ENCODE measurements at regions not wholly inside any gene's neighbourhood (a gene's known extent, or its start where the extent isn't known, plus 50 kb on each side); places are given as distances from the start of the nearest gene placed in this dataset.

- TF ChIP-seq, protein P1, sequence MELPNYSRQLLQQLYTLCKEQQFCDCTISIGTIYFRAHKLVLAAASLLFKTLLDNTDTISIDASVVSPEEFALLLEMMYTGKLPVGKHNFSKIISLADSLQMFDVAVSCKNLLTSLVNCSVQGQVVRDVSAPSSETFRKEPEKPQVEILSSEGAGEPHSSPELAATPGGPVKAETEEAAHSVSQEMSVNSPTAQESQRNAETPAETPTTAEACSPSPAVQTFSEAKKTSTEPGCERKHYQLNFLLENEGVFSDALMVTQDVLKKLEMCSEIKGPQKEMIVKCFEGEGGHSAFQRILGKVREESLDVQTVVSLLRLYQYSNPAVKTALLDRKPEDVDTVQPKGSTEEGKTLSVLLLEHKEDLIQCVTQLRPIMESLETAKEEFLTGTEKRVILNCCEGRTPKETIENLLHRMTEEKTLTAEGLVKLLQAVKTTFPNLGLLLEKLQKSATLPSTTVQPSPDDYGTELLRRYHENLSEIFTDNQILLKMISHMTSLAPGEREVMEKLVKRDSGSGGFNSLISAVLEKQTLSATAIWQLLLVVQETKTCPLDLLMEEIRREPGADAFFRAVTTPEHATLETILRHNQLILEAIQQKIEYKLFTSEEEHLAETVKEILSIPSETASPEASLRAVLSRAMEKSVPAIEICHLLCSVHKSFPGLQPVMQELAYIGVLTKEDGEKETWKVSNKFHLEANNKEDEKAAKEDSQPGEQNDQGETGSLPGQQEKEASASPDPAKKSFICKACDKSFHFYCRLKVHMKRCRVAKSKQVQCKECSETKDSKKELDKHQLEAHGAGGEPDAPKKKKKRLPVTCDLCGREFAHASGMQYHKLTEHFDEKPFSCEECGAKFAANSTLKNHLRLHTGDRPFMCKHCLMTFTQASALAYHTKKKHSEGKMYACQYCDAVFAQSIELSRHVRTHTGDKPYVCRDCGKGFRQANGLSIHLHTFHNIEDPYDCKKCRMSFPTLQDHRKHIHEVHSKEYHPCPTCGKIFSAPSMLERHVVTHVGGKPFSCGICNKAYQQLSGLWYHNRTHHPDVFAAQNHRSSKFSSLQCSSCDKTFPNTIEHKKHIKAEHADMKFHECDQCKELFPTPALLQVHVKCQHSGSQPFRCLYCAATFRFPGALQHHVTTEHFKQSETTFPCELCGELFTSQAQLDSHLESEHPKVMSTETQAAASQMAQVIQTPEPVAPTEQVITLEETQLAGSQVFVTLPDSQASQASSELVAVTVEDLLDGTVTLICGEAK (IDR thresholded peaks at IDR 0.05), result no peak
- TF ChIP-seq, protein P1 (CRISPR knock-in tag; IDR thresholded peaks at IDR 0.05), result no peak
- TF ChIP-seq THAP7 (CRISPR knock-in tag; IDR thresholded peaks at IDR 0.05), result no peak
- TF ChIP-seq NR2C2 (CRISPR knock-in tag; IDR thresholded peaks at IDR 0.05), result no peak
- no peak for TF ChIP-seq NR2C2 (tag; IDR thresholded peaks at IDR 0.05)
- TF ChIP-seq, protein P2, sequence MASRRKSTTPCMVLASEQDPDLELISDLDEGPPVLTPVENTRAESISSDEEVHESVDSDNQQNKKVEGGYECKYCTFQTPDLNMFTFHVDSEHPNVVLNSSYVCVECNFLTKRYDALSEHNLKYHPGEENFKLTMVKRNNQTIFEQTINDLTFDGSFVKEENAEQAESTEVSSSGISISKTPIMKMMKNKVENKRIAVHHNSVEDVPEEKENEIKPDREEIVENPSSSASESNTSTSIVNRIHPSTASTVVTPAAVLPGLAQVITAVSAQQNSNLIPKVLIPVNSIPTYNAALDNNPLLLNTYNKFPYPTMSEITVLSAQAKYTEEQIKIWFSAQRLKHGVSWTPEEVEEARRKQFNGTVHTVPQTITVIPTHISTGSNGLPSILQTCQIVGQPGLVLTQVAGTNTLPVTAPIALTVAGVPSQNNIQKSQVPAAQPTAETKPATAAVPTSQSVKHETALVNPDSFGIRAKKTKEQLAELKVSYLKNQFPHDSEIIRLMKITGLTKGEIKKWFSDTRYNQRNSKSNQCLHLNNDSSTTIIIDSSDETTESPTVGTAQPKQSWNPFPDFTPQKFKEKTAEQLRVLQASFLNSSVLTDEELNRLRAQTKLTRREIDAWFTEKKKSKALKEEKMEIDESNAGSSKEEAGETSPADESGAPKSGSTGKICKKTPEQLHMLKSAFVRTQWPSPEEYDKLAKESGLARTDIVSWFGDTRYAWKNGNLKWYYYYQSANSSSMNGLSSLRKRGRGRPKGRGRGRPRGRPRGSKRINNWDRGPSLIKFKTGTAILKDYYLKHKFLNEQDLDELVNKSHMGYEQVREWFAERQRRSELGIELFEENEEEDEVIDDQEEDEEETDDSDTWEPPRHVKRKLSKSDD (conservative IDR thresholded peaks at IDR 0.05; ENCODE audit: low read length), result no peak
- no peak for TF ChIP-seq RHOXF2B (CRISPR knock-in tag; conservative IDR thresholded peaks at IDR 0.05)
- no peak for TF ChIP-seq SMARCA5 (IDR thresholded peaks at IDR 0.05)
- no peak for TF ChIP-seq ZNF239 (CRISPR knock-in tag; IDR thresholded peaks at IDR 0.05)
These were observed 131.6 kb upstream of the MITF start for GRCh38 chr3:69607466-69608305.
